A673 (cell line): ENCODE measurements at regions not wholly inside any gene's neighbourhood (a gene's known extent, or its start where the extent isn't known, plus 50 kb on each side); places are given as distances from the start of the nearest gene placed in this dataset.

Experiments used
- BruUV-seq: library from RNA; stranded (reverse); fragments of 400-500 nt; replicated peaks from 2 replicates; lab custom pipeline; 2021; lab: Mats Ljungman, UMichigan
- CTCF ChIA-PET: fragments of 300-600 bp; sonication (Branson Sonifier 250); formaldehyde crosslinking; loops from one replicate; lab custom pipeline; 2022; ENCODE audit warnings: antibody characterized with exemption; lab: Charles Lee
- POLR2A ChIA-PET: fragments of 300-600 bp; sonication (Branson Sonifier 250); formaldehyde crosslinking; loops from one replicate; lab custom pipeline; 2022; ENCODE audit warnings: antibody characterized with exemption; ENCODE audit not compliant: low non-redundant PET; lab: Charles Lee
- DNase-seq: peaks from one replicate; pipeline ENCODE4 v3.0.0-alpha.2; 2015; ENCODE audit warnings: low spot score
- H3K27ac ChIP-seq: fragments of 200-600 bp; sonication (generic); 2 replicates; pipeline ENCODE4 v1.5.1; 2016; ENCODE audit warnings: mixed run types, low read depth, mild to moderate bottlenecking, mixed read lengths, antibody characterized with exemption, low read length; ENCODE audit not compliant: poor library complexity, severe bottlenecking
- H3K27me3 ChIP-seq: fragments of 200-600 bp; sonication (generic); replicated peaks from 2 replicates; pipeline ENCODE4 v1.6.1; 2017; ENCODE audit warnings: mixed run types, low read depth, mild to moderate bottlenecking, mixed read lengths, antibody characterized with exemption, low read length; ENCODE audit not compliant: insufficient read depth, poor library complexity
- H3K36me3 ChIP-seq: fragments of 200-600 bp; sonication (generic); 2 replicates; pipeline ENCODE4 v1.6.1; 2016; ENCODE audit warnings: mixed run types, mild to moderate bottlenecking, mixed read lengths, antibody characterized with exemption, low read length; ENCODE audit not compliant: insufficient read depth, poor library complexity, severe bottlenecking
- H3K4me1 ChIP-seq: fragments of 200-600 bp; sonication (generic); 2 replicates; pipeline ENCODE4 v1.6.1; 2017; ENCODE audit warnings: mixed run types, mild to moderate bottlenecking, mixed read lengths, antibody characterized with exemption, low read length; ENCODE audit not compliant: insufficient read depth, poor library complexity, severe bottlenecking
- H3K4me3 ChIP-seq: fragments of 200-600 bp; sonication (generic); 2 replicates; pipeline ENCODE4 v1.5.1; 2016; ENCODE audit warnings: low read depth, mixed run types, mild to moderate bottlenecking, mixed read lengths, low read length; ENCODE audit not compliant: poor library complexity, severe bottlenecking
- H3K9me3 ChIP-seq: fragments of 200-600 bp; sonication (generic); 2 replicates; pipeline ENCODE4 v1.6.1; 2016; ENCODE audit warnings: mixed run types, low read depth, mild to moderate bottlenecking, mixed read lengths, antibody characterized with exemption, low read length; ENCODE audit not compliant: poor library complexity, severe bottlenecking
- CTCF ChIP-seq: fragments of 300-800, 200-600 bp; sonication (generic); conservative IDR thresholded peaks from 2 replicates; pipeline ENCODE4 v1.5.1; 2017; ENCODE audit warnings: low read depth, mild to moderate bottlenecking, antibody characterized with exemption, low read length, moderate library complexity, mixed read lengths
- EZH2 ChIP-seq: fragments of 200-600 bp; sonication (generic); IDR thresholded peaks from 2 replicates; pipeline ENCODE4 v1.6.1; 2017; ENCODE audit warnings: borderline replicate concordance, low read depth, mild to moderate bottlenecking, mixed read lengths, antibody characterized with exemption, low read length; ENCODE audit not compliant: poor library complexity, severe bottlenecking
- intact Hi-C: fragments of 100-400 bp; cut with micrococcal nuclease; formaldehyde crosslinking; loops from one replicate; pipeline ENCODE4 v1.10.0; 2022; ENCODE audit not compliant: unreplicated experiment

- ChIA-PET CTCF (no interaction called here), POLR2A (no interaction called here)
- Histone ChIP-seq H3K4me1 (no peaks in the 10 kb centered on the region), H3K9me3 (peaks cover 2% of the 10 kb centered on the region), H3K36me3 (no peaks in the 10 kb centered on the region), H3K4me3 (no peak overlapping the region), H3K27ac (no peak overlapping the region), H3K27me3 (no peaks in the 10 kb centered on the region)
- no peak for DNase-seq
- BruUV-seq, result no TSS peak
- TF ChIP-seq EZH2, result no peak
- no peak for TF ChIP-seq CTCF
- intact Hi-C loops, result no loop called here
Measured at GRCh38 chr11:38784164-38784563, 2186.1 kb upstream of the RAG2 start.

GRCh38 chr11:38766796-38767195 lies 2168.8 kb upstream of the RAG2 start:
- H3K36me3 ChIP-seq, result no peaks in the 10 kb centered on the region
- intact Hi-C loops, result no loop called here
- peaks cover 5% of the 10 kb centered on the region for H3K9me3 ChIP-seq
- H3K27ac ChIP-seq, result no peak overlapping the region
- H3K4me1 ChIP-seq, result no peaks in the 10 kb centered on the region
- TF ChIP-seq EZH2 (no peak), CTCF (no peak)
- DNase-seq, result no peak
- no TSS peak for BruUV-seq
- POLR2A ChIA-PET, result no interaction called here
- no peaks in the 10 kb centered on the region for H3K27me3 ChIP-seq
- no peak overlapping the region for H3K4me3 ChIP-seq
- CTCF ChIA-PET, result no interaction called here

- Histone ChIP-seq H3K36me3 (no peaks in the 10 kb centered on the region), H3K4me3 (no peak overlapping the region), H3K27me3 (no peaks in the 10 kb centered on the region), H3K9me3 (no peaks in the 10 kb centered on the region), H3K4me1 (no peaks in the 10 kb centered on the region), H3K27ac (no peak overlapping the region)
- no peak for DNase-seq
- POLR2A ChIA-PET, result interaction anchor here (0.5 kb wide), 1 partner anchor 589 kb away, joined by 3 read pairs; no protein-coding TSS in a partner anchor
- TF ChIP-seq EZH2, result no peak
- TF ChIP-seq CTCF, result no peak
- CTCF ChIA-PET, result no interaction called here
- BruUV-seq, result no TSS peak
- intact Hi-C loops, result no loop called here
Measured at GRCh38 chr11:38759394-38759793, 2161.4 kb upstream of the RAG2 start.
